ENCODE measurements at regions not wholly inside any gene's neighbourhood (a gene's known extent, or its start where the extent isn't known, plus 50 kb on each side); places are given as distances from the start of the nearest gene placed in this dataset.
A peak's percentile ranks its signal among the peaks of the same experiment; 100 is the strongest.

DNA sequence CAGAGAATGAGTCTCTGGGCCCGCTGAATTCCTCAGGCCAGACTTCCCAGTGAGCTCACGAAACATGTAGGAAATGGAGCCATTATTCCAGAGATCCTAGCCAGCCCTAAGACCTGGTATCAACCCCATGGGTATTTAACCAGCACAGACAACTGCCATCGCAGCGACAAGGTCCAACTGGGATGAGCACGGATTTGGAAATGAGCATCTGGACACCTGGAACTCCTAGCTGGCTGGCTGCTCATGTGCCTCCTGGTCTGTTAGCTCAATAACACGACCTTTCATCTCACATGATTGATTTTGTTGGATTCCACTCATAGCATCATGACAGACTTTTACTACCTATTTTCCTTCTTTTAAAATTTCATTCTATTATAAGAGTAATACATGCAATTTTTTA, 51.0 kb downstream of the POU3F3 start:
- intact Hi-C loops (cut with micrococcal nuclease), result no loop called here
- CTCF ChIA-PET, result no interaction called here
- Mint-ChIP-seq H3K4me1 (ENCODE audit: low read depth) (no peaks in the 10 kb centered on the region), H3K9me3 (no peaks in the 10 kb centered on the region), H3K36me3 (no peaks in the 10 kb centered on the region), H3K27me3 (peaks cover 13% of the 10 kb centered on the region), H3K4me3 (no peak overlapping the region), H3K27ac (no peak overlapping the region)
- POLR2A ChIA-PET, result no interaction called here
- DNase-seq, result no peak

DNA sequence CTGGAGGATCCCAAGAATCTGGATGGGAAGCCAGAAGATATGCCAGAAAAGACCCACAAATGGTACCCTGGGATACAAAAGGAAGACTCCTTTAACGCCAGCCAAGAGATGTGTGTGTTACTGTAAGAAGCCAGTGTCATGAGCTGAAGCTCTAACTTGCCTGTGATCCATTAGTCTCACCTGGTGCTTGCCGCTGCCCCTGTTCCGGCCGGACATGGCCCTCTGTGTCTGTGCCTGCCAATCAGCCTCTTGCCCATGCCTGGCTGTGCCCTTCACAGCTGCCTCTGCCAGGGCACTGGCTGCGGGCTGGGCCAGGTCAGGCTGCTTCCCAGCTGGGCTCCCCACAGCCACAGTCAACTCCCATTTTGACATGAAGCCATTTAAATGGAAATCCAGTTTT, 55.4 kb downstream of the POU3F3 start:
- ChIA-PET POLR2A (no interaction called here), CTCF (no interaction called here)
- H3K27me3 Mint-ChIP-seq, result peaks cover 10% of the 10 kb centered on the region
- H3K36me3 Mint-ChIP-seq, result no peaks in the 10 kb centered on the region
- no peaks in the 10 kb centered on the region for H3K9me3 Mint-ChIP-seq
- intact Hi-C loops (cut with micrococcal nuclease), result no loop called here
- no peak for DNase-seq
- H3K4me3 Mint-ChIP-seq, result no peak overlapping the region
- no peaks in the 10 kb centered on the region for H3K4me1 Mint-ChIP-seq (ENCODE audit: low read depth)
- no peak overlapping the region for H3K27ac Mint-ChIP-seq

GRCh38 chr2:104914509-104914908, 60.6 kb downstream of the POU3F3 start:
- Mint-ChIP-seq H3K27ac (no peak overlapping the region), H3K27me3 (no peaks in the 10 kb centered on the region), H3K4me1 (ENCODE audit: low read depth) (no peaks in the 10 kb centered on the region), H3K9me3 (no peaks in the 10 kb centered on the region), H3K4me3 (no peak overlapping the region), H3K36me3 (no peaks in the 10 kb centered on the region)
- intact Hi-C loops (cut with micrococcal nuclease), result no loop called here
- ChIA-PET POLR2A (no interaction called here), CTCF (no interaction called here)
- no peak for DNase-seq

GRCh38 chr2:104915107-104915793, 61.3 kb downstream of the POU3F3 start:
- Mint-ChIP-seq H3K9me3 (no peaks in the 10 kb centered on the region), H3K4me1 (ENCODE audit: low read depth) (no peaks in the 10 kb centered on the region), H3K36me3 (no peaks in the 10 kb centered on the region), H3K4me3 (no peak overlapping the region), H3K27ac (no peak overlapping the region), H3K27me3 (peaks cover under 1% of the 10 kb centered on the region)
- intact Hi-C loops (cut with micrococcal nuclease), result no loop called here
- ChIA-PET CTCF (no interaction called here), POLR2A (no interaction called here)
- no peak for DNase-seq

- no peak for DNase-seq
- Mint-ChIP-seq H3K4me1 (ENCODE audit: low read depth) (no peaks in the 10 kb centered on the region), H3K36me3 (no peaks in the 10 kb centered on the region), H3K9me3 (peaks cover 7% of the 10 kb centered on the region), H3K27ac (no peak overlapping the region), H3K4me3 (no peak overlapping the region), H3K27me3 (peaks cover 3% of the 10 kb centered on the region)
- CTCF ChIA-PET, result no interaction called here
- POLR2A ChIA-PET, result no interaction called here
- intact Hi-C loops (cut with micrococcal nuclease), result no loop called here
These were observed 65.2 kb downstream of the POU3F3 start for GRCh38 chr2:104919127-104919526.

GRCh38 chr2:104923665-104924064, 69.8 kb downstream of the POU3F3 start:
- DNase-seq, result no peak
- no peaks in the 10 kb centered on the region for H3K36me3 Mint-ChIP-seq
- peaks cover 7% of the 10 kb centered on the region for H3K9me3 Mint-ChIP-seq
- no peak overlapping the region for H3K27ac Mint-ChIP-seq
- ChIA-PET POLR2A (no interaction called here), CTCF (no interaction called here)
- H3K4me3 Mint-ChIP-seq, result no peak overlapping the region
- H3K27me3 Mint-ChIP-seq, result peaks cover 7% of the 10 kb centered on the region
- intact Hi-C loops (cut with micrococcal nuclease), result no loop called here
- H3K4me1 Mint-ChIP-seq (ENCODE audit: low read depth), result no peaks in the 10 kb centered on the region

DNA sequence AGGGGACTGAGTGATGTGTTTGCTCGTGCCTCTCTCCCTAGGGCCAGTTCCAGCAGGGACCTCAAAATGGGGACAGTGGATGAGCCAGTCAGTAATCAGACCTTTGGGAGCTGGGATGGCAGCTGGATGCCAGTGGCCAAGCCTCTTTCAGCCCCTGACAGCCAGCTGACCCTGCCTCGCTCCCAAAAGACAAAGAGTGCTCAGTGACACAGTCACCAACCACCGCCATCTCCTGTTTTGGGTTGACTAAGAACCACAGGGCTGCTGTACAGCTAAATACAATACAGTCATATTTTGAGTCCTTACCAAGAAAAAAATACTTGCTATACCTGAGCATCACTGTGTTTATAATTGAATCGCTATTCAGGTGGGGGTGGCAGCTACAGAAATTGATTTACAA, 75.7 kb downstream of the POU3F3 start:
- H3K36me3 Mint-ChIP-seq, result no peaks in the 10 kb centered on the region
- H3K4me1 Mint-ChIP-seq (ENCODE audit: low read depth), result peaks cover 5% of the 10 kb centered on the region
- H3K27me3 Mint-ChIP-seq, result peaks cover 18% of the 10 kb centered on the region
- intact Hi-C loops (cut with micrococcal nuclease), result no loop called here
- peak; percentile 11 for DNase-seq
- no peak overlapping the region for H3K27ac Mint-ChIP-seq
- H3K4me3 Mint-ChIP-seq, result no peak overlapping the region
- POLR2A ChIA-PET, result no interaction called here
- no peaks in the 10 kb centered on the region for H3K9me3 Mint-ChIP-seq
- CTCF ChIA-PET, result no interaction called here

DNA sequence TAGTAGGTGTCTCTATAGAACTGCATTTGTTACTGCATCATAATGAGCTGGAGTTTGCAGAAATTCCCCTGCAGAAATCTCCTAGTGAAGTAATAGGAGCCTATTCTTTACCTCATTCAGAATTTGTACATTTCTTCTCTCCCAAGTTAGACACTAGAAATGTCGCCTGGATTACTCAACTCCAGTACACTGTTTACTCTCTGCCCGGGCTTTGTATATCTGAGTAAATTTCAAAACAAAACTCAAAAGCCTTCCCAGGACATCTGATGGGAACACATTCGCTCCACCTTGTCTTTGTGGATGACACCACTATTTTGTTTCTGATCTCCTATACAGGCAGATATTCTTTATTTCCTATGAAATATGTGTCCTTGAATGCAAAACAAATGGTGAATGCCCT, 76.8 kb downstream of the POU3F3 start:
- Mint-ChIP-seq H3K27me3 (peaks cover 16% of the 10 kb centered on the region), H3K27ac (no peak overlapping the region), H3K36me3 (no peaks in the 10 kb centered on the region), H3K4me3 (no peak overlapping the region), H3K4me1 (ENCODE audit: low read depth) (peaks cover 5% of the 10 kb centered on the region), H3K9me3 (no peaks in the 10 kb centered on the region)
- intact Hi-C loops (cut with micrococcal nuclease), result no loop called here
- no peak for DNase-seq
- POLR2A ChIA-PET, result no interaction called here
- CTCF ChIA-PET, result no interaction called here

- ChIA-PET POLR2A (no interaction called here), CTCF (no interaction called here)
- H3K4me3 Mint-ChIP-seq, result no peak overlapping the region
- peaks cover 5% of the 10 kb centered on the region for H3K4me1 Mint-ChIP-seq (ENCODE audit: low read depth)
- H3K9me3 Mint-ChIP-seq, result no peaks in the 10 kb centered on the region
- no peaks in the 10 kb centered on the region for H3K36me3 Mint-ChIP-seq
- DNase-seq, result no peak
- H3K27ac Mint-ChIP-seq, result no peak overlapping the region
- intact Hi-C loops (cut with micrococcal nuclease), result no loop called here
- H3K27me3 Mint-ChIP-seq, result peaks cover 14% of the 10 kb centered on the region
These were observed 78.3 kb downstream of the POU3F3 start for GRCh38 chr2:104932243-104932642.

DNA sequence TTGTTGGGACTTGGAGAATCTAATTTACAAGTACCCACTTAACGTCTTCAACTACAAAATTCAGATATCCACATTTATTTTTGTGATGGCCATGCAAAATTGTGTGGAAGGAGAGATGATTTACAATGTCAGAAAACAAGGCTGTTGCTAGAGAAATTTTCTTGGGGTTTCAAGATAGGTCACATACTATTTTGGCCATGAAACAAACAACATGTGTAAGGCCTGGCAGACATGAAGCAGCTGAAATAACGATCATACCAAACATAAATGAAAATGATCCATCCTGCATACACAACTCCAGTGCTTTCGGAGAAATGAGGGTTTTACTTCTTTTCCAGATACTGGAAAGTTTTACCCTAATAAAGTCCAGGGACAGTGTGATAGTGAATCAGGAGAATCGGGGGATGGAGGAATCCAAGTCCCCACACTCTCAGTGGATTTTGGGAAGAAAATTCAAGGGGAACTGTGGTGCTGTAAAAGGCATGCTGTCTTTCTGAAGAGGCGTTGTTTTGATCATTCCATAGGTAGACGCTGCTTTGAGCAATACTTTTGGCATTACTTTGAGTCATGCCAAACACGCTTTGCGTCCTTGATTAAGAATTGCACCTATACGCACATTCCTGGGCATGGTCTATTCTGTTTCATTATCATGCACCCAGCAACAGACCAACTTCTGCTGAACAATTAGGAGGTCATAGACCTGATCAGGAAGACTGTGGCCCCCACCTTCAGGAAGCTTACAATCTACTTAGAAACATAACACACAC, 79.4 kb downstream of the POU3F3 start:
- POLR2A ChIA-PET, result no interaction called here

DNA sequence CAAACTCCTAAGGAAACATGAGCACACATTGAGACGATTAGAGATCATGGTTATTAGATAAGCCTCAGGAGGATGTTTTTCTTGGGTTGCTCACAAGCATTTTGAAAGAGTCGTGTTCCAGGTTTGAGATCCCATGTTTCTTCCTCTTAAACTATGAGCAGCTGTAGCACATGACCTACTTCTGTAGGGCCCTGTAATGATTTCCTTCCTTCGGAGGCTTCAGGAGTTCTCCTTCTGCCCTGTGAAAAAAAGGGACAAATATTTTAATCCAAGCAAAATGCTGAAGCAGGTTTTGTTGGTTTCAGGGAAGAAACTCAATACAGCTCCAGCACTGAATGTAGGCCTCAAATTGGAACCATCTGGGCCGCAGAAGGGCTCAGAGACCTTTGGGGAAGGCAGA, 82.6 kb downstream of the POU3F3 start:
- H3K4me3 Mint-ChIP-seq, result no peak overlapping the region
- ChIA-PET CTCF (no interaction called here), POLR2A (no interaction called here)
- H3K36me3 Mint-ChIP-seq, result no peaks in the 10 kb centered on the region
- peaks cover 5% of the 10 kb centered on the region for H3K27me3 Mint-ChIP-seq
- no peak for DNase-seq
- intact Hi-C loops (cut with micrococcal nuclease), result no loop called here
- H3K9me3 Mint-ChIP-seq, result no peaks in the 10 kb centered on the region
- H3K27ac Mint-ChIP-seq, result no peak overlapping the region
- H3K4me1 Mint-ChIP-seq (ENCODE audit: low read depth), result peaks cover 10% of the 10 kb centered on the region

More for the DNA sequence above, 79.4 kb downstream of the POU3F3 start:
- intact Hi-C loops (cut with micrococcal nuclease), result no loop called here
- DNase-seq, result no peak
- peaks cover 8% of the 10 kb centered on the region for H3K4me1 Mint-ChIP-seq (ENCODE audit: low read depth)
- CTCF ChIA-PET, result no interaction called here
- H3K36me3 Mint-ChIP-seq, result no peaks in the 10 kb centered on the region
- H3K27me3 Mint-ChIP-seq, result peaks cover 14% of the 10 kb centered on the region
- H3K4me3 Mint-ChIP-seq, result no peak overlapping the region
- H3K9me3 Mint-ChIP-seq, result no peaks in the 10 kb centered on the region
- no peak overlapping the region for H3K27ac Mint-ChIP-seq

DNA sequence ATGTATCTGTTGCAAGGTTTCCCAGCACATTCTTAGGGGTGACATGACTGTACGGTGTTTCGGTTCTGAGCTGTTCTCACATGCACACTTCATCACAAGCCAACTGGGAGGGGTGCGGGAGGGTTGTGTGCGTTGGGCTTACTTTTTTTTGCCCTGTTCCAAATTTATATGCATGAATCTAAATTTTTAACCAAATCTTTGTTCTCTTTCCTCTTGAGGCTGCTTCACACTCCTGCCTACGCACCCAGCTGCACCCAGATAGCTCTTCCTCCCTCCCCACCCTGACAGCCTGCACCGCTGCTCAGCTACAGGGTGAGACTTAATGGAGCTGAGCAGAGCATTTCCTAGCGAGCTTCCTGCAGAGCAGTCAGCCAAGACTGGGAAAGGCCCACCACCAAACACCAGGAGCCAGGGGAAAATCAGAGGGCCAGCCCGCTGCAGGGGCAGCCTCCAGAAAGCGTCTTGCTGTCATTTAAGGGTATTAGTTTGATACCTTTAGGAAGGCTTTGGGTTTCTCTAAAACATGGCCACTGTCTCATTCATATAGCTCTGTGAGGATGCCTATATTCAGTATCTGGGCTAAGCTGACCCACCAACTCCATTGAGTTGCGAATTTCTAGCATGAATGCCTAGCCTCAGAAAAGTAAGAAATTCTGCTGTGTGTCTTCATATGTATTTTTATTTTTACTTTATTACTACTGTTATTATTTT, 84.5 kb downstream of the POU3F3 start:
- no peaks in the 10 kb centered on the region for H3K9me3 Mint-ChIP-seq
- H3K27me3 Mint-ChIP-seq, result peaks cover 3% of the 10 kb centered on the region
- CTCF ChIA-PET, result no interaction called here
- intact Hi-C loops (cut with micrococcal nuclease), result no loop called here
- H3K4me1 Mint-ChIP-seq (ENCODE audit: low read depth), result peaks cover 5% of the 10 kb centered on the region
- no peak overlapping the region for H3K4me3 Mint-ChIP-seq
- peak; percentile 48 for DNase-seq
- POLR2A ChIA-PET, result no interaction called here
- no peak overlapping the region for H3K27ac Mint-ChIP-seq
- no peaks in the 10 kb centered on the region for H3K36me3 Mint-ChIP-seq
